H54 (cell line): ENCODE measurements at regions not wholly inside any gene's neighbourhood (a gene's known extent, or its start where the extent isn't known, plus 50 kb on each side); places are given as distances from the start of the nearest gene placed in this dataset.
"Not testable (repeated sequence)": the region's sequence is repeated elsewhere in the genome, so short reads cannot be mapped to it uniquely, and the experiment has no call there.

Source experiments
- DNase-seq: peaks from one replicate; pipeline ENCODE4 v3.0.0; 2011; ENCODE audit warnings: low spot score, mixed read lengths; ENCODE audit not compliant: insufficient read length
- FAIRE-seq: peaks from 3 replicates; lab custom pipeline; 2011; peaks lifted over from hg19 to GRCh38; lab: Jason Lieb, UNC
- POLR2A ChIP-seq: IDR thresholded peaks from 2 replicates; pipeline ENCODE4 v1.6.1; 2011; ENCODE audit warnings: low read depth, mild to moderate bottlenecking, low read length

- TF ChIP-seq POLR2A, result no peak
- DNase-seq, result no peak
- FAIRE-seq, result no peak
These were observed 748.6 kb upstream of the SPRY2 start for GRCh38 chr13:81089371-81090157.

GRCh38 chr13:81080911-81081454 lies 740.1 kb upstream of the SPRY2 start:
- FAIRE-seq, result no peak
- DNase-seq, result no peak
- TF ChIP-seq POLR2A, result no peak

GRCh38 chr13:81078048-81078447 lies 737.1 kb upstream of the SPRY2 start:
- no peak for TF ChIP-seq POLR2A
- DNase-seq (no peak), FAIRE-seq (no peak)

GRCh38 chr13:81069822-81070221 lies 728.9 kb upstream of the SPRY2 start:
- not testable (repeated sequence) for FAIRE-seq, DNase-seq

- FAIRE-seq, result no peak
- no peak for TF ChIP-seq POLR2A
- no peak for DNase-seq
These were observed 718.0 kb upstream of the SPRY2 start for GRCh38 chr13:81058916-81059290.

- TF ChIP-seq POLR2A, result no peak
- DNase-seq (no peak), FAIRE-seq (no peak)
These were observed 717.4 kb upstream of the SPRY2 start for GRCh38 chr13:81058211-81058915.

- TF ChIP-seq POLR2A, result no peak
- FAIRE-seq (no peak), DNase-seq (no peak)
These were observed 710.9 kb upstream of the SPRY2 start for GRCh38 chr13:81051873-81052272.

GRCh38 chr13:81048026-81048461 lies 707.1 kb upstream of the SPRY2 start:
- DNase-seq (no peak), FAIRE-seq (no peak)
- TF ChIP-seq POLR2A, result no peak

- no peak for TF ChIP-seq POLR2A
These were observed 700.8 kb upstream of the SPRY2 start for GRCh38 chr13:81041761-81042160.

GRCh38 chr13:81031996-81032395 lies 691.1 kb upstream of the SPRY2 start:
- FAIRE-seq, result no peak
- TF ChIP-seq POLR2A, result no peak

More at GRCh38 chr13:81041761-81042160, 700.8 kb upstream of the SPRY2 start:
- DNase-seq (no peak), FAIRE-seq (no peak)

GRCh38 chr13:81025091-81025490 lies 684.2 kb upstream of the SPRY2 start:
- FAIRE-seq, result no peak
- no peak for TF ChIP-seq POLR2A
- no peak for DNase-seq

More at GRCh38 chr13:81031996-81032395, 691.1 kb upstream of the SPRY2 start:
- no peak for DNase-seq

GRCh38 chr13:81021284-81021840 lies 680.4 kb upstream of the SPRY2 start:
- no peak for DNase-seq
- no peak for FAIRE-seq
- TF ChIP-seq POLR2A, result no peak

- TF ChIP-seq POLR2A, result no peak
- no peak for DNase-seq
- FAIRE-seq, result no peak
These were observed 679.1 kb upstream of the SPRY2 start for GRCh38 chr13:81020010-81020409.

- no peak for TF ChIP-seq POLR2A
- no peak for FAIRE-seq
- DNase-seq, result no peak
These were observed 678.0 kb upstream of the SPRY2 start for GRCh38 chr13:81018936-81019335.
